IMR-90 (cell line): ENCODE measurements at regions not wholly inside any gene's neighbourhood (a gene's known extent, or its start where the extent isn't known, plus 50 kb on each side); places are given as distances from the start of the nearest gene placed in this dataset.

Experiments used
- ATAC-seq: fragments of 200-7000 bp; cut with Tn5 transposase; 2 replicates; pipeline ENCODE4 v1.9.1; 2020; ENCODE audit warnings: low read depth, mild to moderate bottlenecking, moderate library complexity
- BruUV-seq: library from RNA; stranded (reverse); fragments of 400-500 nt; replicated peaks from 2 replicates; lab custom pipeline; 2021; lab: Mats Ljungman, UMichigan
- CTCF ChIA-PET: fragments of 300-600 bp; formaldehyde crosslinking; extraction: SDS; loops from one replicate; lab custom pipeline; 2021; ENCODE audit warnings: antibody characterized with exemption; lab: Yijun Ruan, JAX
- POLR2A ChIA-PET: fragments of 300-600 bp; sonication (Branson Sonifier 250); formaldehyde crosslinking; loops from one replicate; lab custom pipeline; 2022; ENCODE audit warnings: antibody characterized with exemption; ENCODE audit not compliant: unreplicated experiment; lab: Charles Lee
- DNase-seq: peaks from one replicate; pipeline ENCODE4 v3.0.0; 2013
- H2AFZ ChIP-seq: replicated peaks from 2 replicates; pipeline ENCODE3; 2013; ENCODE audit warnings: low read length, mild to moderate bottlenecking; ENCODE audit not compliant: poor library complexity
- H2AK5ac ChIP-seq: 2 replicates; pipeline ENCODE4 v1.6.1; 2013; ENCODE audit warnings: low read depth, low read length, inconsistent platforms
- H2AK9ac ChIP-seq: replicated peaks from 2 replicates; pipeline ENCODE3; 2013; ENCODE audit warnings: mild to moderate bottlenecking, low read depth, low read length, moderate library complexity; ENCODE audit not compliant: poor library complexity
- H2BK120ac ChIP-seq: 2 replicates; pipeline ENCODE4 v1.6.1; 2013; ENCODE audit warnings: low read depth, low read length, inconsistent platforms
- H2BK15ac ChIP-seq: 3 replicates; pipeline ENCODE4 v1.6.1; 2013; ENCODE audit warnings: low read depth, low read length, inconsistent platforms
- H2BK20ac ChIP-seq: 2 replicates; pipeline ENCODE4 v1.6.1; 2013; ENCODE audit warnings: low read depth, mild to moderate bottlenecking, inconsistent platforms, low read length, moderate library complexity
- H2BK5ac ChIP-seq: 2 replicates; pipeline ENCODE4 v1.6.1; 2013; ENCODE audit warnings: mild to moderate bottlenecking, low read depth, low read length, inconsistent platforms; ENCODE audit not compliant: poor library complexity, severe bottlenecking
- H3K14ac ChIP-seq: replicated peaks from 2 replicates; pipeline ENCODE4 v1.6.1; 2013; ENCODE audit warnings: low read depth, low read length, inconsistent platforms
- H3K18ac ChIP-seq: 2 replicates; pipeline ENCODE4 v1.6.1; 2013; ENCODE audit warnings: low read depth, low read length, control low read depth
- H3K23ac ChIP-seq: 2 replicates; pipeline ENCODE4 v1.6.1; 2013; ENCODE audit warnings: low read depth, low read length, inconsistent platforms
- H3K27ac ChIP-seq: 2 replicates; pipeline ENCODE4 v1.5.1; 2013; ENCODE audit warnings: mild to moderate bottlenecking, control low read depth, low read length; ENCODE audit not compliant: insufficient read depth
- H3K27me3 ChIP-seq: 2 replicates; pipeline ENCODE4 v1.6.1; 2013; ENCODE audit warnings: low read length; ENCODE audit not compliant: control insufficient read depth, insufficient read depth
- H3K36me3 ChIP-seq: 2 replicates; pipeline ENCODE4 v1.6.1; 2013; ENCODE audit warnings: low read length, mixed read lengths; ENCODE audit not compliant: control insufficient read depth, insufficient read depth
- H3K4ac ChIP-seq: 2 replicates; pipeline ENCODE4 v1.6.1; 2013; ENCODE audit warnings: low read depth, low read length, inconsistent platforms
- H3K4me1 ChIP-seq: 2 replicates; pipeline ENCODE4 v1.6.1; 2013; ENCODE audit warnings: low read length, mixed read lengths; ENCODE audit not compliant: control insufficient read depth, insufficient read depth
- H3K4me2 ChIP-seq: 2 replicates; pipeline ENCODE4 v1.6.1; 2013; ENCODE audit warnings: low read depth, mild to moderate bottlenecking, control low read depth, low read length, moderate library complexity
- H3K4me3 ChIP-seq: 2 replicates; pipeline ENCODE4 v1.5.1; 2013; ENCODE audit warnings: low read depth, mild to moderate bottlenecking, control low read depth, low read length, moderate library complexity; ENCODE audit not compliant: insufficient read depth
- H3K56ac ChIP-seq: 2 replicates; pipeline ENCODE4 v1.6.1; 2013; ENCODE audit warnings: low read length, inconsistent platforms; ENCODE audit not compliant: insufficient read depth; ENCODE audit errors: extremely low read depth
- H3K79me1 ChIP-seq, 2 experiments: 2 replicates each; pipeline ENCODE4 v1.6.1; 2013; ENCODE audit warnings: low read length in 2 of 2, inconsistent platforms in 1 of 2, low read depth in 1 of 2
- H3K9ac ChIP-seq: 2 replicates; pipeline ENCODE4 v1.6.1; 2013; ENCODE audit warnings: low read depth, low read length, control low read depth
- H3K9me1 ChIP-seq: 2 replicates; pipeline ENCODE4 v1.6.1; 2013; ENCODE audit warnings: low read length, inconsistent platforms; ENCODE audit not compliant: insufficient read depth
- H3K9me3 ChIP-seq: 2 replicates; pipeline ENCODE4 v1.6.1; 2013; ENCODE audit warnings: low read length; ENCODE audit not compliant: control insufficient read depth, insufficient read depth
- H4K20me1 ChIP-seq: 2 replicates; pipeline ENCODE4 v1.6.1; 2013; ENCODE audit warnings: low read length, inconsistent platforms; ENCODE audit not compliant: insufficient read depth
- H4K5ac ChIP-seq: 2 replicates; pipeline ENCODE4 v1.6.1; 2013; ENCODE audit warnings: mild to moderate bottlenecking, low read depth, low read length, control low read depth
- H4K8ac ChIP-seq, 2 experiments: 2 replicates each; pipeline ENCODE4 v1.6.1; 2013; ENCODE audit warnings: low read depth in 2 of 2, low read length in 2 of 2, control low read depth in 1 of 2, inconsistent platforms in 1 of 2
- H4K91ac ChIP-seq: 2 replicates; pipeline ENCODE4 v1.6.1; 2013; ENCODE audit warnings: low read depth, low read length, inconsistent platforms; ENCODE audit not compliant: insufficient read depth
- BHLHE40 ChIP-seq: fragments of 150-350 bp; IDR thresholded peaks from 2 replicates; pipeline ENCODE4 v1.6.1; 2016; ENCODE audit warnings: mild to moderate bottlenecking, low read depth, low read length
- CEBPB ChIP-seq: IDR thresholded peaks from 2 replicates; pipeline ENCODE4 v1.6.1; 2012; ENCODE audit warnings: low read depth, low read length, improper control_type of control experiment
- ELK1 ChIP-seq: fragments of 150-350 bp; IDR thresholded peaks from 2 replicates; pipeline ENCODE4 v1.6.1; 2016; ENCODE audit warnings: low read depth, mild to moderate bottlenecking, low read length, moderate library complexity, borderline replicate concordance
- FOS ChIP-seq: fragments of 150-350 bp; IDR thresholded peaks from 2 replicates; pipeline ENCODE4 v1.6.1; 2016; ENCODE audit warnings: low read depth, low read length
- MAFK ChIP-seq: IDR thresholded peaks from 2 replicates; pipeline ENCODE4 v1.6.1; 2012; ENCODE audit warnings: low read depth, low read length, improper control_type of control experiment
- MAZ ChIP-seq: IDR thresholded peaks from 2 replicates; pipeline ENCODE4 v1.6.1; 2012; ENCODE audit warnings: low read depth, mild to moderate bottlenecking, low read length, improper control_type of control experiment, moderate library complexity, borderline replicate concordance
- MXI1 ChIP-seq: IDR thresholded peaks from 2 replicates; pipeline ENCODE4 v1.6.1; 2012; ENCODE audit warnings: low read depth, mild to moderate bottlenecking, low read length, moderate library complexity, borderline replicate concordance
- NFE2L2 ChIP-seq: fragments of 150-350 bp; IDR thresholded peaks from 2 replicates; pipeline ENCODE4 v1.6.1; 2016; ENCODE audit warnings: low read depth, mild to moderate bottlenecking, low read length
- RAD21 ChIP-seq: IDR thresholded peaks from 2 replicates; pipeline ENCODE4 v1.6.1; 2012; ENCODE audit warnings: low read length, improper control_type of control experiment
- RCOR1 ChIP-seq: IDR thresholded peaks from 2 replicates; pipeline ENCODE4 v1.6.1; 2012; ENCODE audit warnings: mild to moderate bottlenecking, low read length, improper control_type of control experiment; ENCODE audit not compliant: insufficient replicate concordance
- RFX5 ChIP-seq: IDR thresholded peaks from 2 replicates; pipeline ENCODE4 v1.8.0; 2012; ENCODE audit warnings: low read depth, mild to moderate bottlenecking, low read length, moderate library complexity
- SMC3 ChIP-seq: fragments of 150-350 bp; IDR thresholded peaks from 2 replicates; pipeline ENCODE4 v1.6.1; 2016; ENCODE audit warnings: low read depth, mild to moderate bottlenecking, antibody characterized with exemption, low read length, moderate library complexity
- WGBS, 2 experiments: methylation state at CpG; one replicate each; pipeline versions ENCODE4 v1.1.5 to v1.1.7; 2013; ENCODE audit warnings: missing lambda C conversion rate in 2 of 2; ENCODE audit not compliant: insufficient read length in 1 of 2; ENCODE audit errors: extremely low coverage in 2 of 2; 5-methylcytosine and 5-hydroxymethylcytosine counted together
- dilution Hi-C: fragments of 300-500 bp; cut with HindIII; formaldehyde crosslinking; loops from one replicate; pipeline ENCODE4 v1.14.3; 2018; ENCODE audit warnings: low sequenced_read_pairs; ENCODE audit not compliant: unreplicated experiment
- in situ Hi-C: fragments of 300-500 bp; cut with MboI; formaldehyde crosslinking; loops from 3 replicates; pipeline ENCODE4 v1.14.3; 2019; ENCODE audit warnings: low sequenced_read_pairs, inconsistent platforms, mixed read lengths
- intact Hi-C: fragments of 100-400 bp; cut with micrococcal nuclease; formaldehyde crosslinking; loops from 2 replicates; pipeline ENCODE4 v1.10.0; 2022
- TF ChIP-seq, protein P1 (sequence below): conservative IDR thresholded peaks from 2 replicates; pipeline ENCODE4 v1.5.1; 2012; ENCODE audit warnings: mild to moderate bottlenecking, low read depth, low read length, improper control_type of control experiment

GRCh38 chr2:120591572-120591971, 144.1 kb upstream of the GLI2 start:
- Histone ChIP-seq H2BK20ac (peak overlapping the region; percentile 97; the same call in 1 of the 2 replicates), H2AK9ac (peak overlapping the region; percentile 74), H3K23ac (no peak overlapping the region), H4K5ac (peak overlapping the region; percentile 73; the same call in 1 of the 2 replicates), H3K9me1 (peaks cover 16% of the 10 kb centered on the region), H3K27ac (no peak overlapping the region), H4K8ac (peak overlapping the region; percentile 31 to 41; a peak in 3 of 4 replicates), H4K20me1 (no peaks in the 10 kb centered on the region), H3K27me3 (no peaks in the 10 kb centered on the region; the same call in 1 of the 2 replicates), H2AFZ (peak overlapping the region; percentile 59), H2BK120ac (peak overlapping the region; percentile 97), H3K18ac (peak overlapping the region; percentile 63; the same call in 1 of the 2 replicates), H3K14ac (no peak overlapping the region), H3K56ac (no peak overlapping the region), H3K79me1 (no peaks in the 10 kb centered on the region), H3K4me1 (peaks cover 23% of the 10 kb centered on the region), H3K9me3 (no peaks in the 10 kb centered on the region), H3K4me3 (no peak overlapping the region), H3K36me3 (no peaks in the 10 kb centered on the region), H2BK15ac (peak overlapping the region; percentile 90; the same call in 2 of the 3 replicates), H3K4ac (peak overlapping the region; percentile 92), H4K91ac (peak overlapping the region; percentile 89; the same call in 1 of the 2 replicates), H3K9ac (no peak overlapping the region), H3K4me2 (no peak overlapping the region), H2AK5ac (peak overlapping the region; percentile 98), H2BK5ac (peak overlapping the region; percentile 96)
- DNase-seq (no peak), ATAC-seq (no peak)
- in situ Hi-C loops (no loop called here), intact Hi-C loops (no loop called here), dilution Hi-C loops (no loop called here)
- ChIA-PET CTCF (no interaction called here), POLR2A (no interaction called here)
- TF ChIP-seq MXI1 (no peak), RCOR1 (no peak), RAD21 (no peak), ELK1 (no peak), FOS (no peak), NFE2L2 (no peak), MAFK (no peak), SMC3 (no peak), BHLHE40 (no peak), CEBPB (no peak), RFX5 (no peak), MAZ (no peak)
- TF ChIP-seq, protein P1, sequence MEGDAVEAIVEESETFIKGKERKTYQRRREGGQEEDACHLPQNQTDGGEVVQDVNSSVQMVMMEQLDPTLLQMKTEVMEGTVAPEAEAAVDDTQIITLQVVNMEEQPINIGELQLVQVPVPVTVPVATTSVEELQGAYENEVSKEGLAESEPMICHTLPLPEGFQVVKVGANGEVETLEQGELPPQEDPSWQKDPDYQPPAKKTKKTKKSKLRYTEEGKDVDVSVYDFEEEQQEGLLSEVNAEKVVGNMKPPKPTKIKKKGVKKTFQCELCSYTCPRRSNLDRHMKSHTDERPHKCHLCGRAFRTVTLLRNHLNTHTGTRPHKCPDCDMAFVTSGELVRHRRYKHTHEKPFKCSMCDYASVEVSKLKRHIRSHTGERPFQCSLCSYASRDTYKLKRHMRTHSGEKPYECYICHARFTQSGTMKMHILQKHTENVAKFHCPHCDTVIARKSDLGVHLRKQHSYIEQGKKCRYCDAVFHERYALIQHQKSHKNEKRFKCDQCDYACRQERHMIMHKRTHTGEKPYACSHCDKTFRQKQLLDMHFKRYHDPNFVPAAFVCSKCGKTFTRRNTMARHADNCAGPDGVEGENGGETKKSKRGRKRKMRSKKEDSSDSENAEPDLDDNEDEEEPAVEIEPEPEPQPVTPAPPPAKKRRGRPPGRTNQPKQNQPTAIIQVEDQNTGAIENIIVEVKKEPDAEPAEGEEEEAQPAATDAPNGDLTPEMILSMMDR, result no peak
- 100% methylated on average over 3 of the region's 7 CpGs; no CpG with 5 or more reads in 1 of the 2 experiments for WGBS, 2 experiments
- BruUV-seq, result no TSS peak
